ENCODE measurements at regions not wholly inside any gene's neighbourhood (a gene's known extent, or its start where the extent isn't known, plus 50 kb on each side); places are given as distances from the start of the nearest gene placed in this dataset.

DNA sequence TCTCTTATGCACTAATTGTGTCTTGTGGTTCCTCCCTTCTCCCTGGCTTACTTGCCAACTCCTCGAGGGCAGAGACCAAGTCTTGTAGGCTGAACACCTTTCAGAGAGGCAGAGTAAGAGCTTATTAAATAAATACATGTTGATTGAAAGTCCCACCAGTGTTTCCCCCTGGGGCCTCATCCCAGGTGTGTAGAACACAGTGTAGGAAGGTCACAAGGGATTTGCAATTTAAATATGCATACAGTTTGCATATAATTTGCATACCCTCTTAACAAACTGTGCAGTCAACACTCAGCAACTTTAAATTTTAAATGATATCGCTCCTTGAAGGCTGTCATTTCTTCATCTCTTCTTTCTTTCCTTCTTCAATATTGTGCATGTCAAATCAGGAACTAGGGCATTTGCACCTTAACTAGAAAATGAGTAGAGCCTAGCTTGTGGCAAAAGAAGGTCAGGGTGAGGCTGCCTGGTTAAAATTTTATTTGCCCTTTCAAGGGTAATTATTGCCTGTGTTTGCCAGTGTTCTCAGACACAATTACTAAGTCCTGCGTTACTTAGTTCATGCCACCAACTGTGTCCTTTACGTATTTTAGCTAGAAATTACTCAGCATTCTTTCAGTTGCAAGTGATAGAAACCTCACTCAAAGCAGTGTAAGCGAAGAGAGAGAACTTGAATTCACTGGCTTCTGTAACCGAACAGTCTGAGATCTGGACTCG is 465.7 kb downstream of the HAPSTR1 start:
- no peak for TF ChIP-seq POLR2A (IDR thresholded peaks at IDR 0.05)
- TF ChIP-seq, protein P1, sequence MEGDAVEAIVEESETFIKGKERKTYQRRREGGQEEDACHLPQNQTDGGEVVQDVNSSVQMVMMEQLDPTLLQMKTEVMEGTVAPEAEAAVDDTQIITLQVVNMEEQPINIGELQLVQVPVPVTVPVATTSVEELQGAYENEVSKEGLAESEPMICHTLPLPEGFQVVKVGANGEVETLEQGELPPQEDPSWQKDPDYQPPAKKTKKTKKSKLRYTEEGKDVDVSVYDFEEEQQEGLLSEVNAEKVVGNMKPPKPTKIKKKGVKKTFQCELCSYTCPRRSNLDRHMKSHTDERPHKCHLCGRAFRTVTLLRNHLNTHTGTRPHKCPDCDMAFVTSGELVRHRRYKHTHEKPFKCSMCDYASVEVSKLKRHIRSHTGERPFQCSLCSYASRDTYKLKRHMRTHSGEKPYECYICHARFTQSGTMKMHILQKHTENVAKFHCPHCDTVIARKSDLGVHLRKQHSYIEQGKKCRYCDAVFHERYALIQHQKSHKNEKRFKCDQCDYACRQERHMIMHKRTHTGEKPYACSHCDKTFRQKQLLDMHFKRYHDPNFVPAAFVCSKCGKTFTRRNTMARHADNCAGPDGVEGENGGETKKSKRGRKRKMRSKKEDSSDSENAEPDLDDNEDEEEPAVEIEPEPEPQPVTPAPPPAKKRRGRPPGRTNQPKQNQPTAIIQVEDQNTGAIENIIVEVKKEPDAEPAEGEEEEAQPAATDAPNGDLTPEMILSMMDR (IDR thresholded peaks at IDR 0.05), result no peak
- no peak for TF ChIP-seq POLR2AphosphoS5 (IDR thresholded peaks at IDR 0.05)

Data from breast epithelium (tissue), 3 donors.